ENCODE measurements at regions not wholly inside any gene's neighbourhood (a gene's known extent, or its start where the extent isn't known, plus 50 kb on each side); places are given as distances from the start of the nearest gene placed in this dataset.
A peak's percentile ranks its signal among the peaks of the same experiment; 100 is the strongest.

DNA sequence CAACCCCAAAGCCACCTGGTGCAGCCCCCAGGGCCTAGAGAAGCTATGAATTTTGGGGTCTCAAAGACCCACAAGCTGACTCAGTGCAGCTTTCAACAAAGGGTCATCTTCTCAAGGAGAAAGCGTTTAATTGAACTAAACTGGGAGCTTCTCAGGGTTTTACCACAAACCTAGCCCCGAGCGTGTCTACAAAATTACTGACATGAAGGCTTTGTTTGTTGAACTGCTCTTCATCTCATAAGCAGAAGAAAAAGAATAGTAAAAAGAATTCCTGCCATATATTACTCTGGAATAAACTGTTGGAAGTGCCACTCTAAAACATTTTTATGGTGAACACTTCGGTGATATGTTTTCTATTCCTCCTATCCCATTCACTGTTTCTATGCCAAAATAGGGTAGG, 50.8 kb upstream of the INCENP start:
- DNase-seq (ENCODE audit: low spot score): no peak

DNA sequence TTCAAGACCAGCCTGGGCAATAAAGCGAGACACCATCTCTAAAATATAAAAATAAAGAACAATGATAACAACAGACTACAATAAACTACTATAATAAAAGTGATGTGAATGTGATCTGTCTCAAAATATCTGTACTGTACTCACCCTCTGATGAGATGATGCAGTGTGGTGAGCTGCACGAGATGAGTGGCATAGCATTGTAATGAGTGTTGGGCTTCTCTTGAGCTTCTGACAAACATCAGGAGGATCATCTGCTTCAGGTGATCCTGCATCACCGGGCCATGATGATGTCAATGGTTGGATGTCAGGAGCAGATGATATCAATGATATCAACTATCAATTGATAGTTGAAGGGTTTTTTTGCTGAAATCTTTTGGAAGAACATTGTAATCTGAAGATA, 52.4 kb upstream of the INCENP start:
- DNase-seq (ENCODE audit: low spot score): no peak

DNA sequence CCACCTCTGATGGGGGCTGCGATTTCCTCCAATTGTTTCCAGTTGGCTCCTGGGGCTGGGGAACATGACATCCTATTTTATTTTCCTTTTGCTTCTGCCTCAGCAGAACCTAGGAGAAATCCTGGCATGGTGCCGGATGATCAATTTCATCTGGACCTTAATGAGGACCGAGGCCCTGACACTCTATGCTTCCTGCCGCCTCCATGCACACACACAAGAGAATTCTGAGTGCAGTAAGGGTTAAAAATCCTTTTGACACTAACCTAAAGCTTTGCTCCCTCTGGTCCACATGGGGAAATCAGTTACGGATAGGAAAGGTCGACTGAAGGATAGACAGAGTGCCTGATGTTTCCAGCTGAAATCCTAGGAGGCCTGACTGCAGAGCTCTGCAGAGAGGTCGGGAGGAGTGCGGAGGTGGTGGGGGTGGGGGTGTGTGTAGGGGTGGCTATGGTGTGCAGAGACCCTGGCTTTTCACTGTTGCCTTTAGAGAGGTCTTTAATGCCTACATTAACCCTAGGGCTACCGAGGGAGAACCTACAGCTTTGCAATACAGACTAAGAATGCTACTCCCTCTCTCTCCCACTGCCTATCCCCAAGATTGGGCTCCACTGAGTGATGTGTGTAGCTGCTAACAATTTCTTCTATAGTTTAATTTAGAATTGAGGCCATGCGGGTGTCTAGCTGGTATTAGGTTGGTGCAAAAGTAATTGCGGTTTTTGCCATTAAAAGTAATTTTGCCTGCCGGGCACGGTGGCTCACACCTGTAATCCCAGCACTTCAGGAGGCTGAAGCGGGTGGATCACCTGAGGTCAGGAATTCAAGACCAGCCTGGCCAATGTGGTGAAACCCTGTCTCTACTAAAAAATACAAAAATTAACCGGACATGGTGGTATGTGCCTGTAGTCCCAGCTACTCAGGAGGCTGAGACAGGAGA, 53.6 kb upstream of the INCENP start:
- DNase-seq (ENCODE audit: low spot score): no peak

DNA sequence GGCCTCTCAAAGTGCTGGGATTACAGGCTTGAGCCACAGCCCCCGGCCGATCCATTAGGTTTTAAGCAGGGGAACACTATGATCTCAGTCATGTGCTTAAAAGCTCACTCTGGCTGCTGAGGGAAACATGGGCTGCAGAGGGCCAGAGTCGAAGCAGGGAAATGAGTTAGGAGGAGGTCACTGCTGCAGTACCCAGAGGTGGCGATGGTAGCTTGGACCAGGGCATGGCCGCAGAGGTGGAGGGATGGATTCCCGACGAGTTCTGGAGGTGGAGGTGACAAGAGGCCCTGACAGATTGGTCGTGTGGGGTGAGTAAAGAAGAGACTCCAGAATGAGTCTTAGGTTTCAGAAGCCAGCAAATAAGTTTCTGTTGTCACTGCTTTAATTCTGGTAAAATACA, 54.4 kb upstream of the INCENP start:
- DNase-seq (ENCODE audit: low spot score): no peak

DNA sequence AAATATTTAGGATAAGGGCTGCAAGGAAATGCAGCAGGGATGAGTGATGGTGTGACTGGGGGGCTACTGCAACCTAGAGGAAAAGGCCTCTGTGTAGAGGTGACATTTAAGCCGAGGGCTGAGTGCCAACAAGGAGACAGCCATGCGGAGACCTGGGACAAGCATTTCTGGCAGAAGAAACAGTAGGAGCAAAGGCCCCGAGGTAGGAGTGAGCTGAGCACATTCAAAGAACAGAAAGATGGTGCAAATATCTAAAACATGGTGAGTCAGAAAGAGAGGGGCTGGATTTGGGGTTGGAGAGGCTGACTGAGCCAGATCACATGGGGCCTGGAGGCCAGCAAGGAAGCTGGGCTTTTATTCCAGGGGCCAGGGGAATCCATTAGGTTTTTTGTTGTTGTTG, 55.1 kb upstream of the INCENP start:
- peak; percentile 11 for DNase-seq (ENCODE audit: low spot score)

DNA sequence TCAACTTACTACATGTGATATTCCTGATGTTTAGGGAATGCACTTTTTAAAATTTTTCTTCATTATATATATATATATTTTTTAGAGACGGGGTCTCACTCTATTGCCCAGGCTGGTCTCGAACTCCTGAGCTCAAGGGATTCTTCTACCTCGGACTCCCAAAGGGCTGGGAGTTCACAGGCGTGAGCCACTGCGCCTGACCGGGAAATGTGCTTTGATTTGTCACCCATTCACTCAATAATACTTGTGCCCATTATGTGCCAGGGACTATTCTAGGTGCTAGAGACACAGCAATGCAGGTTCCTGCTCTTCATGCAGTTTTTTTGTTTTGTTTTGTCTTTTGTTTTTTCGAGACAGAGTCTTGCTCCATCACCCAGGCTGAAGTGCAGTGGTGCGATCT, 56.1 kb upstream of the INCENP start:
- DNase-seq (ENCODE audit: low spot score): no peak

DNA sequence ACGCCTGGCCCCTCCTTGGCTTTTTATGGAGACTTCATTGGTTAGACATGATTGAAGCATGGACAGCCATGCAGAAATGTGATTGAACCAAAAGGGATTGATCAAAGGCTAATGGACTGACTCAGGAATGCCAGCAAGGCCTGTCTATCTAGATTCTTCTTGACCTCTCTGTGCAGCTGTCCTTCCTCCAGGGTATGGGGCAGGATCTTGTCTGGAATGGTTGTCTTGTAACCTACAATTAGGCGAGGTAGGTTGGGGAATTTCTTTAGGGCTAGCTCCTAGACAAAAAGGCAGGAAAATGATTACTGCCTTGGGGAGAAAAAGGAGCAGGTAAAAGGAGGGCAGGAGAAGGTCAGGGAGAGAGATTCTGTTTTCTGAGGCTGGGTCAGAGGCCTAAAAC, 59.6 kb upstream of the INCENP start:
- no peak for DNase-seq (ENCODE audit: low spot score)

DNA sequence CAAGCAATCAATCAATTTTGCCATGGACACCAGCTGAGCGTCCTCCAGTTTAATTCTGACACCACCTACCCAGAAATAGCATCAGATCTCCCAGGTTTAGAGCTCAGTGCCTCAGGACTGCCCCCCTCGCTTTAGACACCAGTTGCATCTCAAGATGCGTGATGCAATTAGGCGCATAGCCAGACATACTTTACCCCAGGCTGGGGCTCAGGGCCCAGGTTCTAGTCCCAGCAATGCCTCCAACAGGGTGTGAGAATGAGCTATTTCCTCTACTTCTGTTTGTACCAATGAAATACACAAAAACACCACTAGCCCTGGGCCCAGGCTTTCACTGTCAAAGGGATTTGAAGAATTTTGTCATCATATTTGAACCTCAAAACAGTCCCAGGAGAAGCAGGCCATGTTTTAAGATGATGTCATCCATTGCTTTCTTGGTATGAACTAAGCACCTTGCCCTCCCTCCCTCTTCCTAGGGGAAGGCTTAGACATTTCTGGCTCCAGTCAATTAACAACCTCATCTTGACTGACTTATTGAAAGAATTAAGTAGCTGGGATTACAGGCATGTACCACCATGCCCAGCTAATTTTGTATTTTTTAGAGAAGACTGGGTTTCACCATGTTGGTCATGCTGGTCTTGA, 61.5 kb upstream of the INCENP start:
- DNase-seq (ENCODE audit: low spot score): no peak

DNA sequence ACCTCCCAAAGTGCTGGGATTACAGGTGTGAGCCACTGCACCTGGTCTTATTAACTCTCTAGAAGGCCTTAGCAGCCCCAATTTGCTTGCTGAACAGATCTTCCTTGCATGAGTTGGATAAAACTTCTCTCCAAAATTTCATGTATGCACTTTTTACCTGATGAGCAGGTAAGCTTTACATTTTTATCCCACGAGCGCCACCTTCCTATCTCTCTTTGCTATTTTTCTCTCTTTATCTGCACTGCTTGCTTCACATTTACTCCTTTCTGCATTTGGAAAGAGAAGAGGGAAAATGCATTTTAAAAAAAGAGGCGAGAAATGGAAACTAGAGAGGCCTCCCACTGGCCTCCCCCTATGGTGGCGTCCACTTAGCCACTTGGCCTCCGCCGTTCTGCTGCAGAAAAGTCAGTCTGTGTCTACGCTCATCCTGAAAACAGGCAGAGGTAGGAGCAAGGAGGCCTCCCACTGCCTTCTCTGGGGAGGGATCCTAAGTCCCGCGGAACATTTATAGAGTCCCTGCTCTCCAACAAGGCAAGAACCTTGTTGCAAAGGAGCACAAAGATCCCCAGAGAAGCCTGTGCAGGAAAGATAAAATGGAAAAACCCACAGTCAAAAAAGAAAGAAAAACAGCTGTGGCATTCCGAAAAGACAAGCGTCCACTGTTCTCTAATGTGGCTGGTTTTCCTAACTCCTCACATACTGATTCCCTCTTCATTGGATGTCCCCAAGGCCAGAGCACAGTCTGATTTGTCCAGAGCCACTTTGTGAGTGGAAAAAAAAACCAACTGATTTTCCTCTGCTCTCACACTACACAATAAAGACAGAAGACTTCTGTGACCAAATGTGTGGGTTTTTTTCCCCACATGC, 62.2 kb upstream of the INCENP start:
- DNase-seq (ENCODE audit: low spot score): no peak

DNA sequence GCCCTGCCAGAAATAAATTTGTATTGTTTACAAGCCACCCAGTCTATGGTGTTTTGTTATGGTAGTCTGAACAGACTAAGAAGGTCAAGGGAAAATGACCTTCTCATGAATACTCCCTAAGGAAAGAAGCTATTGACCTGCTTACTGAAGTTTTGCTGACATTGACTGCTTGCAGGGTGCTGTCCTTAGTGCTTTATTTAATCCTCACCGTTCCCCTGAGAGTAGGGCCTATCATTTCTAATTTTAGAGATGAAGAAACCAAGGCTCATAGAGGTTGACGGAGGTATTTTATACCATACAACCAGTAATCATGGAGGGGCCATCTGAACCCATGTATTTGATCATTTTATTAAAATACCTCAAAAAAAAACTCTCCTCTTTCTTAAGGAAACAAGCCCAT, 66.7 kb upstream of the INCENP start:
- DNase-seq (ENCODE audit: low spot score): no peak

DNA sequence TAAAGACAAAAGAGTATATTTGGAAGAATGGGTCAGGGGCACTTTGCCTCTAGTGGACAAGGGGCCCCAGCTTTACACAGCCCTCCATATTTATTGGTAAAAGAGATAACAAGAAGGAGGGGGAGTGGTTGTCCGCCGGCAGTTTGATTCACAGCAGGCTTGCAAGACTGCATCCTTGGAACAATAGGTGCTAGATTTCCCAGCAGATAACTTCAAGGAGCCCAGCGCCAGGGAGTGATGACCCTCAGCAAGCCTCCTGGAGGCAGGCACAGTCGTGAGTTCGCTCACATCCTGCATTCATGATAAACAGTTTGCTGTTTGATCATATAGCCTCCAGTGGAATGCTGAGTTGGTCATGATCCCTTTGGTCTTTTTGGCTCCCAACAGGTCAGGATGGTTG, 67.8 kb upstream of the INCENP start:
- no peak for DNase-seq (ENCODE audit: low spot score)

DNA sequence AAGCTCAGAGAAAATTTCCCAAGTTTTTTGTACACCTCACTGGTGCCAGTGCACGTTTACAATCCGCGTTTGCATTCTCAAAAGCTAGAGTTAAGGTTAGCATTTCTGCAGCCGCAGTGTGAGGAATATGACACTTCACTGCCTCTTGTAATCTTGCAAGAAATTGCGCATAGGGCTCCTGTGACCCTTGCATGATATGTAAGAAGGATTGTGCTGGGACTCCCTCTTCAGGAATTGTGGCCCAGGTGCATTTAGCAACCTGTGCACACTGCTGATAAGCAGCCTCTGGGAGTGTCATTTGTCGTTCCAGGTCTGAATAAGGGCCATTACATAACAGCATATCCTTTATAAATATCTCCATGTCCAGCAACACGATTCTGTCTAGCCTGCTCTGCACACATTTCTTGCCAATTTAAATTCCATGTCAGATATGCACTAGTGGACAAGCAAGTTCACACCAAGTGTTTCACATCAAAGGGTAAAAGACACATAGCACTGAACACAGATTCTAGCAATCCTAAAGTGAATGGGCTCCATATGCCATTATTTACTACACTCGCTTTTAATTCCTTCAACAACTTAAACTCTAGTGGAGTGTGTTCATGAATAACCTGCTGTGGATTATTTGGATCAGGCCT, 69.2 kb upstream of the INCENP start:
- no peak for DNase-seq (ENCODE audit: low spot score)

DNA sequence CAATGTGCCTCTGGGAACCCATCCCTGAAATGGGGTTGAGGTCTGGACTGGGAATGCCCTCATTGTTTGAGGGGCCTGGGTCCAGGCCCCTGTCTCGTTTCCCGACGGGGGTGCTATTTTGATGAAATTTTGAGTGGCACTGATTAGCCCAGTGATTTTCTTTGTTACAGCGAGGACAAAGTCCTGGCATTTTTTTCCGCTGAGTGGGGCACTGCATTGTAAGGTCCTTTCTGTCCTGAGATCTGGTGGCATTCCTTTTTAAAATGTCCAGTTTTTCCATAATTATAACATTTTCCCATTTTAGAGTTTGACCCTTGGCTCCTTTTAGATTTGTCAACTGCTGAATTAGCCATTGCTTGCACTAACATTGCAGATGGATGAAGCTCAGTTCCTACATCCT, 69.7 kb upstream of the INCENP start:
- DNase-seq (ENCODE audit: low spot score): no peak

DNA sequence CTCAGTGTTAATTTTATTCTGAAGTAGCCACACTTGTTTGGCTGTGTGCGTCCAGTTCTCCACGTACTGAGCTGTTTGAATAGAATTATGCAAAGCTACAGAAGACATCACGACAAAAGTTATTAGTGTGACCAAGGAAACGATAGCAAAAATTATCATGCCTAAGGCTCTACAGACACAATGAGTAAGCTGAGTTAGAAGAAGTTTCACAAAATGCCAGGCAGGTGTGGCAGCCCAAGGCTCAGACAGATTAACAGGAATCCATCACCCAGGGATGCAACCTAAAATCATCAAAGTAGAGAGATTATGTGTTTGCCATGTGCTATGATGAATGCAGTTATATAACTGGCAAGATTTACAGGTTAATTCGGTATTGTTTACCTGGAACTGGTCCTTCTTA, 73.1 kb upstream of the INCENP start:
- no peak for DNase-seq (ENCODE audit: low spot score)

DNA sequence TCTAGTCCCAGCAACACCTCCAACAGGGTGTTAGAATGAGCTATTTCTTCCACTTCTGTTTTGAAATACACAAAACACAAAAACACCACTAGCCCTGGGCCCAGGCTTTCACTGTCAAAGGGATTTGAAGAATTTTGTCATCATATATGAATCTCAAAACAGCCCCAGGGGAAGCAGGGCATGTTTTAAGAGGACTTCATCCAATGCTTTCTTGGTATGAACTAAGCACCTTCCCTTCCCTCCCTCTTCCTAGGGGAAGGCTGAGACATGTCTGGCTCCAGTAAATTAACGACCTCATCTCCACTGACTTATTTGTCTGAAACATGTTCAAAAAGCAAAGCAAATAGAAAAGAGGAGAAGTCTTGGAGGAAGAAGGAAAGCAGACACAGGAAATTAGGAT, 75.7 kb upstream of the INCENP start:
- DNase-seq (ENCODE audit: low spot score): peak; percentile 38

DNA sequence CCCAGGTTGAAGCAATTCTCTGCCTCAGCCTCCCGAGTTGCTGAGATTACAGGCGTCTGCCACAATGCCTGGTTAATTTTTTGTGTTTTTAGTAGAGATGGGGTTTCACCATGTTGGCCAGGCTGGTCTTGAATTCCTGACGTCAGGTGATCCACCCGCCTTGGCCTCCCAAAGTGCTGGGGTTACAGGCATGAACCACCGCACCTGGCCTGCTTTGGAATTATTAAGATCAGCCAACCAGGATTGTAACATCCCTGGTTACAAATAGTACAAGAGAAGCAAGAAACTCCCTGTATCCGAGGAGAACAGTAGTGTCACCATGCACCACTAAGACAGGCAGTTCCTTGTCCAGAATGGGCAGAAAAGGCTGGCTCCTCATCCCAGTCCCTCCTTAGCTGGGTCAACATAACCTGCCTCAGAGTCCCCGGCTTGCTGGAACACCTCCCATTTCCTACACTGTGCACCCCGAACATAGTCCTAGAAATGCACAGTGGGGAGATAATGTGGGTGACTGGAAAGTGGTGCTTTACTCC, 77.2 kb upstream of the INCENP start:
- no peak for DNase-seq (ENCODE audit: low spot score)

DNA sequence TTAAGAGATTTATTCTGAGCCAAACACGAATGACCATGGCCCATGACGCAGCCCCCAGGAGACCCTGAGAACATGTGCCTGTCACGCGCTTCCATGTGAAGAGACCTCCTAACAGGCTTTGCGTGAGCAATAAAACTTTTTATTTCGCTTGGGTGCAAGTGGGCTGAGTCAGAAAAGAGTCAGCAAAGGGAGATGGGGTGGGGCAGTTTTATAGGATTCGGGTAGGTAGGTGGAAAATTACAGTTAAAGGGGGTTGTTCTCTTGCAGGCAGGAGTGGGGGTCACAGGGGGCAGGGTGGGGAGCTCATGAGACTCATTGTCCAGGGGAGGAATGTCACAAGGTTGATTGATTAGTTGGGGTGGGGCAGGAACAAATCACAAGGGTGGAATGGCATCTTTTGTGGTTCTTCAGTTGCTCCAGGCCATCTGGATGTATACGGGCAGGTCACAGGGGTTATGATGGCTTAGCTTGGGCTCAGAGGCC, 77.2 kb upstream of the FTH1 start:
- DNase-seq (ENCODE audit: low spot score): no peak

DNA sequence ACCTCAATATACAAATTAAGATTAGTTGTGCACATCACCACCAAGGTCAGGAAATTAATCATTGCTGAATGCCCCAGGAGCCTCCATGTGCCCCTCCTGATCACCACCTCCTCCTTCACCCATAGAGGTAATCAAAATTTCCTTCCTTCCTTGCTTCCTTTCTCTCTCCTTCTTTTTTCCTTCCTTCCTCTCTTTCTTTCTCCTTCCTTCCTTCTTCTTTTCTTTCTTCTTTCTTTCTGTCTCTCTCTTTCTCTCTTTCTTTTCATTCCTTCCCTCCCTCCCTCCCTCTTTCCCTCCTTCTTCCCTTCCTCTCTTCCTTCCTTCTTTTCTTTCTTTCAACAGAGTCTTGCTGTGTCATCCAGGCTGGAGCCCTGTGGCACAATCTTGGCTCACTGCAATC, 67.9 kb upstream of the FTH1 start:
- no peak for DNase-seq (ENCODE audit: low spot score)

DNA sequence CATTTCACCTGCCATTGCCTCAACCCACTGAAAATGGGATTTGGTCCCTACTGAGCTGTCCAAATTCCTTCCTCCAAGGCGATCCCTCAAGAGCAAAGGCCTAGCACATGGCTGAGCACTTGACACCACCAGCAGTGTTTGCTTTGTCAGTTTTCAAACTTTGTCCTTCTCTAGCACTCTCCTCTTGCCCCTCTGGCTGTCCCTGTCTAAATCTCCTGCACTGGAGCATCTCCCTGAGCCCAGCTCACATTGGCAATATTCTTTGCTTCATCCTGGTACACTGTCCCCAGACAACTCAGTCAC, 66.6 kb upstream of the FTH1 start:
- no peak for DNase-seq (ENCODE audit: low spot score)

DNA sequence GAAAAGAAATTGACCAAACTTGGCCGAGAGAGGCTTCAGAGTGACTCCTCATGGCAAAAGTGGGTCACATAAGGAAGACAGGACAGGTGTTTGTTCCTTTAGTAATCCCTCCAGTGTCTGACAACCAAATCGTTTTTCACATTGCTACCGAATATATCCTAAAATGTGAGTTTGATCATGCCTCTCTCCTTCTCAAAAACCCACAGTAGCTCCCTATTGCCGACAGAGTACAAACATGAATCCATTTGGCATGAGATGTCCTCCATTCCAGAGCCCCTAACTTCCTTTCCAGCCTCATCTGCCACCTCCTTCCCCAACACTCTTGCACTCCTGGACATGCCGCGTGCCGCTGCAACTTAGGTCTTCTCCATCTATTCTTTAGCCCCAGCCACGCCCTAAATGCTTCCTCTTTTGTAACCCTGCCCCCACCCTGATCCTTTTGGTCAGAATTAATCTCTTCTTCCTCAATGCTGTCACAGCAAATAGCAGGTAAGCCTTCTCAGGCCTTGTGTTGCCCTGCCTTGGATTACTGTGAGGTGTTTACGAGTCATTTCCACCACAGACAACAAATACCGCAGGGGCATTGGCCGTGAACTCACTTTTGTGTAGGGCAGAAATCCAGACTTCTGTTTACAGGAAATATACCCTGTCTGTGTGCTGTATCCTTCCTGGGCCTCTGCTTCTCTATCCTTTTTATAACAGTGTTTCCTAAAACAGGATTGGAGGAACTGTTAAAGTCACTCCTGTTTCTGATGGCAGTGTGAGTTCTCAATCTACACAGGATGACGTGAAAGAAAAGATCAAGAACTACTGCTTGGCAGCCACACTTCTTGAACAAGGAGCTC, 66.0 kb upstream of the FTH1 start:
- DNase-seq (ENCODE audit: low spot score): no peak

DNA sequence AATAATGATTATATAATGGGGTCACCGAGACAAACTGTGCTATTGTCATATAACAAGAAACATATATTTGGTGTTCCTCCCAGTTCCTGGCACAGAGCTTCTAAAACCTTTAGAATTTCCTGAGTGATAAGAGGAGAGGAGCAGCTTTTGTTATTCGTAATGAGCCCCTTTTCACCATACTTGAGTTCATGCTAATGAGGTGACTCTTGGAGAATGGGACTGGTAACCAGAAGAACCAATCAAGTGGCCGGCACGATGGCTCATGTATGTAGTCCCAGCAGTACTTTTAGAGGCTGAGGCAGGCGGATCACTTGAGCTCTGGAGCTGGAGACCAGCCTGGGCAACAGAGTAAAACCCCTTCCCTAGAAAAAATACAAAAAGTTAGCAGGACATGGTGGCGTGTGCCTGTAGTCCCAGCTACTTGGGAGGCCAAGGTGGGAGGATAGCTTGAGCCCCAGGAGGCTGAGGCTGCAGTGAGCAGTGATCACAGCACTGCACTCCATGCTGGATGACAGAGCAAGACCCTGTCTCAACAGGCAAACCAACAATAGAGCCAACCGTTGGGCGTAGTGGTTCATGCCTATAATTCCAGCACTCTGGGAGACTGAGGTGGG, 62.7 kb upstream of the FTH1 start:
- no peak for DNase-seq (ENCODE audit: low spot score)

All from AG20443 (cell line).